ENCODE measurements at regions not wholly inside any gene's neighbourhood (a gene's known extent, or its start where the extent isn't known, plus 50 kb on each side); places are given as distances from the start of the nearest gene placed in this dataset.
A peak's percentile ranks its signal among the peaks of the same experiment; 100 is the strongest.

GRCh38 chr5:34497470-34497808 lies 158.7 kb upstream of the RAI14 start:
- Histone ChIP-seq H3K79me2 (ENCODE audit: low read depth) (no peaks in the 10 kb centered on the region), H3K27me3 (ENCODE audit: insufficient read depth, low read depth) (no peaks in the 10 kb centered on the region), H3K4me3 (no peak overlapping the region), H4K20me1 (ENCODE audit: insufficient read depth) (no peaks in the 10 kb centered on the region), H2AFZ (no peak overlapping the region), H3F3A (ENCODE audit: insufficient read depth, low read depth) (peaks cover 10% of the 10 kb centered on the region), H3K27ac (no peak overlapping the region), H3K36me3 (ENCODE audit: low read depth) (no peaks in the 10 kb centered on the region), H3K4me1 (replicated peaks; ENCODE audit: insufficient read depth) (peaks cover 32% of the 10 kb centered on the region), H3K4me2 (no peak overlapping the region), H3K9me2 (ENCODE audit: insufficient read depth) (no peaks in the 10 kb centered on the region), H3K9me3 (ENCODE audit: insufficient read depth, low read depth) (no peaks in the 10 kb centered on the region)
- intact Hi-C loops (cut with micrococcal nuclease; ENCODE audit: unreplicated experiment): no loop called here
- no TSS peak for BruUV-seq (replicated peaks)
- no peak for TF ChIP-seq CTCF (conservative IDR thresholded peaks at IDR 0.05)
- TF ChIP-seq EZH2 (IDR thresholded peaks at IDR 0.05; ENCODE audit: low read depth): no peak
- ChIA-PET POLR2A (ENCODE audit: unreplicated experiment) (no interaction called here), CTCF (no interaction called here)
- DNase-seq: no peak

- ChIA-PET POLR2A (ENCODE audit: unreplicated experiment) (interaction anchor here (0.7 kb wide), 2 partner anchors 10 to 431 kb away, joined by 6 to 7 read pairs; partner anchors contain the start of gene DNAJC21), CTCF (no interaction called here)
- no TSS peak for BruUV-seq (replicated peaks)
- H3K27ac ChIP-seq: peak overlapping the region; percentile 72
- peak overlapping the region; percentile 57 for H3K4me2 ChIP-seq
- DNase-seq: no peak
- peaks cover 37% of the 10 kb centered on the region for H3K4me1 ChIP-seq (replicated peaks; ENCODE audit: insufficient read depth)
- peaks cover 10% of the 10 kb centered on the region for H3F3A ChIP-seq (ENCODE audit: insufficient read depth, low read depth)
- H4K20me1 ChIP-seq (ENCODE audit: insufficient read depth): no peaks in the 10 kb centered on the region
- no peaks in the 10 kb centered on the region for H3K36me3 ChIP-seq (ENCODE audit: low read depth)
- no peaks in the 10 kb centered on the region for H3K9me3 ChIP-seq (ENCODE audit: insufficient read depth, low read depth)
- H3K9me2 ChIP-seq (ENCODE audit: insufficient read depth): no peaks in the 10 kb centered on the region
- peak overlapping the region; percentile 45; the same call in 1 of the 2 replicates for H2AFZ ChIP-seq
- H3K4me3 ChIP-seq: no peak overlapping the region
- H3K27me3 ChIP-seq (ENCODE audit: insufficient read depth, low read depth): no peaks in the 10 kb centered on the region
- intact Hi-C loops (cut with micrococcal nuclease; ENCODE audit: unreplicated experiment): no loop called here
- H3K79me2 ChIP-seq (ENCODE audit: low read depth): no peaks in the 10 kb centered on the region
- TF ChIP-seq EZH2 (IDR thresholded peaks at IDR 0.05; ENCODE audit: low read depth) (no peak), CTCF (conservative IDR thresholded peaks at IDR 0.05) (no peak)
These were observed 157.6 kb upstream of the RAI14 start for GRCh38 chr5:34498572-34498971.

- H3K27ac ChIP-seq: peak overlapping the region; percentile 72
- no peaks in the 10 kb centered on the region for H3K79me2 ChIP-seq (ENCODE audit: low read depth)
- no peak for TF ChIP-seq EZH2 (IDR thresholded peaks at IDR 0.05; ENCODE audit: low read depth)
- TF ChIP-seq CTCF (conservative IDR thresholded peaks at IDR 0.05): no peak
These were observed 157.0 kb upstream of the RAI14 start for GRCh38 chr5:34499001-34499734.

More at GRCh38 chr5:34499001-34499734, 157.0 kb upstream of the RAI14 start:
- intact Hi-C loops (cut with micrococcal nuclease; ENCODE audit: unreplicated experiment): no loop called here
- peak; percentile 20 to 87 for DNase-seq
- no peak overlapping the region for H3K4me3 ChIP-seq
- ChIA-PET POLR2A (ENCODE audit: unreplicated experiment) (interaction anchor here (0.6 to 0.7 kb wide), 2 partner anchors 186 to 430 kb away, joined by 3 to 6 read pairs; partner anchors contain the start of gene DNAJC21), CTCF (no interaction called here)
- BruUV-seq (replicated peaks): no TSS peak
- H3K4me2 ChIP-seq: peak overlapping the region; percentile 57
- no peaks in the 10 kb centered on the region for H3K9me3 ChIP-seq (ENCODE audit: insufficient read depth, low read depth)
- H2AFZ ChIP-seq: peak overlapping the region; percentile 45
- H4K20me1 ChIP-seq (ENCODE audit: insufficient read depth): no peaks in the 10 kb centered on the region
- peaks cover 10% of the 10 kb centered on the region for H3F3A ChIP-seq (ENCODE audit: insufficient read depth, low read depth)
- H3K27me3 ChIP-seq (ENCODE audit: insufficient read depth, low read depth): no peaks in the 10 kb centered on the region
- H3K4me1 ChIP-seq (replicated peaks; ENCODE audit: insufficient read depth): peaks cover 43% of the 10 kb centered on the region
- H3K36me3 ChIP-seq (ENCODE audit: low read depth): no peaks in the 10 kb centered on the region
- H3K9me2 ChIP-seq (ENCODE audit: insufficient read depth): no peaks in the 10 kb centered on the region

Measured in PC-9 (cell line).